ENCODE measurements at regions not wholly inside any gene's neighbourhood (a gene's known extent, or its start where the extent isn't known, plus 50 kb on each side); places are given as distances from the start of the nearest gene placed in this dataset.

DNA sequence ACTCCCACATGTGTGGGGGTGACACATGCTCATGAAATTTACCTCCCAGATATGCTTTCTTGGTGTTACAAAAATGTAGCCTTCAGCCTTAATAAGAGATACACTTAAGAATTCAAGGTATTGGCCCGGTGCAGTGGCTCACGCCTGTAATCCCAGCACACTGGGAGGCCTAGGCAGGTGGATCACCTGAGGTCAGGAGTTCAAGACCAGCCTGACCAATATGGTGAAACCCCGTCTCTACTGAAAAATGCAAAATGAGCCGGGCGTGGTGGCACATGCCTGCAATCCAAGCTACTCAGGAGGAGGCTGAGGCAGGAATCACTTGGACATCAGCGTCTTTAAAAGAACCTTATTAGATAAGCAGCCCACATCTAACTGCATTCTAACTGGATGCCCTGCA is 614.3 kb upstream of the CDH4 start:
- H3K36me3 ChIP-seq (ENCODE audit: control insufficient read depth in 2 of 4, insufficient read depth in 4 of 4, low read length in 3 of 4), result no peaks in the 10 kb centered on the region
- H2BK120ac ChIP-seq (replicated peaks; ENCODE audit: low read depth, low read length), result no peak overlapping the region
- no peaks in the 10 kb centered on the region for H4K20me1 ChIP-seq (replicated peaks in 1 of 2; ENCODE audit: control insufficient read depth in 1 of 2, insufficient read depth in 2 of 2, low read length in 2 of 2)
- no peak overlapping the region for H2BK5ac ChIP-seq (ENCODE audit: low read depth, low read length)
- H3K9ac ChIP-seq (replicated peaks in 1 of 4; ENCODE audit: extremely low read depth in 1 of 4, low read depth in 3 of 4, low read length in 3 of 4), result no peak overlapping the region
- H4K91ac ChIP-seq (replicated peaks; ENCODE audit: insufficient read length, low read length), result no peak overlapping the region
- no peak overlapping the region for H3K56ac ChIP-seq (replicated peaks; ENCODE audit: insufficient read length, low read depth, low read length)
- no peak overlapping the region for H3K18ac ChIP-seq (ENCODE audit: extremely low read depth, low read length)
- H3K79me1 ChIP-seq (ENCODE audit: low read depth, low read length), result no peaks in the 10 kb centered on the region
- no peak overlapping the region for H2BK15ac ChIP-seq (ENCODE audit: low read length)
- H3K4me1 ChIP-seq (replicated peaks in 1 of 4; ENCODE audit: control insufficient read depth in 3 of 4, insufficient read depth in 4 of 4, low read length in 3 of 4), result no peaks in the 10 kb centered on the region
- no peaks in the 10 kb centered on the region for H3K23me2 ChIP-seq (ENCODE audit: low read depth, low read length)
- POLR2A ChIA-PET (ENCODE audit: partially characterized antibody), result no interaction called here
- no peak for FAIRE-seq
- no peak overlapping the region for H3K23ac ChIP-seq (ENCODE audit: insufficient read length)
- H4K8ac ChIP-seq (ENCODE audit: extremely low read depth, insufficient read depth, low read length), result no peak overlapping the region
- 92% methylated on average over 6 of the region's 6 CpGs; no CpG with 5 or more reads in 1 of the 2 experiments for WGBS, 2 experiments (ENCODE audit: extremely low coverage in 1 of 2, insufficient coverage in 1 of 2, insufficient read length in 1 of 2, insufficient replicate concordance in 2 of 2, low coverage in 1 of 2, low lambda C conversion rate in 2 of 2, missing lambda C conversion rate in 1 of 2)
- H4K5ac ChIP-seq (ENCODE audit: insufficient read length, low read depth, low read length), result no peak overlapping the region
- H3K27ac ChIP-seq (ENCODE audit: low read depth, low read length), result no peak overlapping the region
- no peak overlapping the region for H3K4me2 ChIP-seq (ENCODE audit: insufficient read depth in 1 of 2, low read depth in 2 of 2, low read length in 2 of 2)
- H2AK5ac ChIP-seq (ENCODE audit: low read depth, low read length), result no peak overlapping the region
- no peaks in the 10 kb centered on the region for H3K79me2 ChIP-seq (ENCODE audit: control insufficient read depth in 1 of 2, insufficient read depth in 2 of 2, low read length in 2 of 2)
- no peak overlapping the region for H2AFZ ChIP-seq (ENCODE audit: low read length)
- no peak overlapping the region for H3K4me3 ChIP-seq (ENCODE audit: extremely low read depth in 1 of 4, insufficient read depth in 2 of 4, low read depth in 3 of 4, low read length in 4 of 4)
- H2BK12ac ChIP-seq (ENCODE audit: low read depth, low read length), result no peak overlapping the region
- CTCF ChIA-PET (ENCODE audit: partially characterized antibody), result no interaction called here
- 0 out of 4 replicates have a peak, but pooled peaks cover 3 to 4% of the 10 kb centered on the region in 2 experiments for H3K9me3 ChIP-seq (ENCODE audit: insufficient read depth in 2 of 2, low read depth in 1 of 2, low read length in 1 of 2)
- H2BK20ac ChIP-seq (ENCODE audit: low read length), result no peak overlapping the region
- H3K14ac ChIP-seq (ENCODE audit: insufficient read length), result no peak overlapping the region
- H3K27me3 ChIP-seq (replicated peaks in 1 of 4; ENCODE audit: control insufficient read depth in 3 of 4, extremely low read depth in 1 of 4, insufficient read depth in 3 of 4, low read length in 3 of 4), result no peaks in the 10 kb centered on the region; a peak in 1 of 7 replicates
- no peak overlapping the region for H3K4ac ChIP-seq (replicated peaks; ENCODE audit: insufficient read length, low read depth, low read length)
- no peak for DNase-seq (ENCODE audit: low read depth in 1 of 2, low spot score in 2 of 2)
- no peak for TF ChIP-seq RXRA (IDR thresholded peaks at IDR 0.05; ENCODE audit: insufficient read depth, low read depth, low read length)
- no peak for TF ChIP-seq NRF1 (IDR thresholded peaks at IDR 0.05; ENCODE audit: low read depth, low read length)
- no peak for TF ChIP-seq SIN3A (conservative IDR thresholded peaks at IDR 0.05 in 1 of 2, IDR thresholded peaks at IDR 0.05 in 1 of 2; ENCODE audit: low read depth in 1 of 2, low read length in 2 of 2)
- TF ChIP-seq MAFK (IDR thresholded peaks at IDR 0.05; ENCODE audit: low read depth, low read length), result no peak
- no peak for TF ChIP-seq POLR2AphosphoS5 (IDR thresholded peaks at IDR 0.05; ENCODE audit: low read depth, low read length)
- TF ChIP-seq CHD1 (IDR thresholded peaks at IDR 0.05; ENCODE audit: low read depth, low read length), result no peak
- no peak for TF ChIP-seq SP1 (IDR thresholded peaks at IDR 0.05; ENCODE audit: low read depth, low read length)
- no peak for TF ChIP-seq MAX (IDR thresholded peaks at IDR 0.05)
- no peak for TF ChIP-seq KDM5A (IDR thresholded peaks at IDR 0.05; ENCODE audit: low read length)
- TF ChIP-seq TAF1 (IDR thresholded peaks at IDR 0.05; ENCODE audit: low read depth, low read length), result no peak

Data from H1 (cell line).